Keratinocyte (primary cell): ENCODE measurements at regions not wholly inside any gene's neighbourhood (a gene's known extent, or its start where the extent isn't known, plus 50 kb on each side); places are given as distances from the start of the nearest gene placed in this dataset.

Experiments
- DNase-seq: peaks from one replicate; pipeline ENCODE4 v3.0.0-alpha.2; 2011; ENCODE audit warnings: low read depth, missing footprints, low spot score
- FAIRE-seq: peaks from 2 replicates; lab custom pipeline; 2011; peaks lifted over from hg19 to GRCh38; lab: Jason Lieb, UNC
- H2AFZ ChIP-seq: 2 replicates; pipeline ENCODE4 v1.6.0; 2012; ENCODE audit warnings: low read length, control low read depth, inconsistent platforms; ENCODE audit not compliant: control insufficient read depth
- H3K27ac ChIP-seq: 2 replicates; pipeline ENCODE4 v1.5.1; 2011; ENCODE audit warnings: low read length; ENCODE audit not compliant: control insufficient read depth, insufficient read depth
- H3K27me3 ChIP-seq: 3 replicates; pipeline ENCODE4 v1.6.0; 2011; ENCODE audit warnings: low read length; ENCODE audit not compliant: control insufficient read depth, insufficient read depth; ENCODE audit errors: extremely low read depth
- H3K36me3 ChIP-seq, 2 experiments: 2 replicates in 1 of 2; 3 replicates in 1 of 2; pipeline ENCODE4 v1.5.1; 2011; ENCODE audit warnings: low read length in 2 of 2, mild to moderate bottlenecking in 1 of 2; ENCODE audit not compliant: control insufficient read depth in 2 of 2, insufficient read depth in 2 of 2; ENCODE audit errors: extremely low read depth in 1 of 2
- H3K4me1 ChIP-seq: 3 replicates; pipeline ENCODE4 v1.5.1; 2011; ENCODE audit warnings: low read length; ENCODE audit not compliant: control insufficient read depth, insufficient read depth; ENCODE audit errors: extremely low read depth
- H3K4me2 ChIP-seq: 3 replicates; pipeline ENCODE4 v1.6.0; 2011; ENCODE audit warnings: low read depth, low read length; ENCODE audit not compliant: control insufficient read depth, insufficient read depth; ENCODE audit errors: extremely low read depth
- H3K4me3 ChIP-seq, 3 experiments: fragments of 200-600 bp in 1 of 3; sonication (generic) in 1 of 3; 2 replicates in 2 of 3; 3 replicates in 1 of 3; pipeline ENCODE4 v1.5.1; 2011 to 2016; ENCODE audit warnings: low read length in 3 of 3, mild to moderate bottlenecking in 3 of 3, control low read depth in 2 of 3, inconsistent platforms in 1 of 3, low read depth in 1 of 3, mixed read lengths in 1 of 3, mixed run types in 1 of 3, moderate library complexity in 1 of 3; ENCODE audit not compliant: control insufficient read depth in 2 of 3, insufficient read depth in 2 of 3; ENCODE audit errors: extremely low read depth in 1 of 3
- H3K79me2 ChIP-seq: 2 replicates; pipeline ENCODE4 v1.6.0; 2012; ENCODE audit warnings: low read length; ENCODE audit not compliant: control insufficient read depth, insufficient read depth
- H3K9ac ChIP-seq: 3 replicates; pipeline ENCODE4 v1.6.0; 2011; ENCODE audit warnings: low read length; ENCODE audit not compliant: control insufficient read depth, insufficient read depth; ENCODE audit errors: extremely low read depth
- H3K9me1 ChIP-seq: 3 replicates; pipeline ENCODE4 v1.6.0; 2011; ENCODE audit warnings: low read length; ENCODE audit not compliant: control insufficient read depth, insufficient read depth; ENCODE audit errors: extremely low read depth
- H3K9me3 ChIP-seq: 2 replicates; pipeline ENCODE4 v1.5.1; 2012; ENCODE audit warnings: low read depth, low read length; ENCODE audit not compliant: control insufficient read depth
- H4K20me1 ChIP-seq: 3 replicates; pipeline ENCODE4 v1.6.0; 2011; ENCODE audit warnings: low read length; ENCODE audit not compliant: control insufficient read depth, insufficient read depth; ENCODE audit errors: extremely low read depth
- EZH2 ChIP-seq: IDR thresholded peaks from one replicate; pipeline ENCODE4 v1.6.1; 2012; ENCODE audit warnings: inconsistent platforms, mild to moderate bottlenecking, low read length, moderate library complexity
- dilution Hi-C: fragments of 300-500 bp; cut with MboI; formaldehyde crosslinking; loops from one replicate; pipeline ENCODE4 v1.7.0; 2020; ENCODE audit warnings: low sequenced_read_pairs; ENCODE audit not compliant: extremely low pct_ligation_motif_present
- TF ChIP-seq, protein P1 (sequence below), 3 experiments: IDR thresholded peaks in 1 of 3; conservative IDR thresholded peaks in 1 of 3; optimal IDR thresholded peaks in 1 of 3; 2 replicates in 2 of 3; 3 replicates in 1 of 3; pipeline versions ENCODE3 to v1.5.1; 2011; ENCODE audit warnings: low read length in 3 of 3, mild to moderate bottlenecking in 3 of 3, moderate library complexity in 2 of 3, control low read depth in 1 of 3, inconsistent platforms in 1 of 3; ENCODE audit not compliant: insufficient read depth in 2 of 3; ENCODE audit errors: extremely low read depth in 1 of 3

DNA sequence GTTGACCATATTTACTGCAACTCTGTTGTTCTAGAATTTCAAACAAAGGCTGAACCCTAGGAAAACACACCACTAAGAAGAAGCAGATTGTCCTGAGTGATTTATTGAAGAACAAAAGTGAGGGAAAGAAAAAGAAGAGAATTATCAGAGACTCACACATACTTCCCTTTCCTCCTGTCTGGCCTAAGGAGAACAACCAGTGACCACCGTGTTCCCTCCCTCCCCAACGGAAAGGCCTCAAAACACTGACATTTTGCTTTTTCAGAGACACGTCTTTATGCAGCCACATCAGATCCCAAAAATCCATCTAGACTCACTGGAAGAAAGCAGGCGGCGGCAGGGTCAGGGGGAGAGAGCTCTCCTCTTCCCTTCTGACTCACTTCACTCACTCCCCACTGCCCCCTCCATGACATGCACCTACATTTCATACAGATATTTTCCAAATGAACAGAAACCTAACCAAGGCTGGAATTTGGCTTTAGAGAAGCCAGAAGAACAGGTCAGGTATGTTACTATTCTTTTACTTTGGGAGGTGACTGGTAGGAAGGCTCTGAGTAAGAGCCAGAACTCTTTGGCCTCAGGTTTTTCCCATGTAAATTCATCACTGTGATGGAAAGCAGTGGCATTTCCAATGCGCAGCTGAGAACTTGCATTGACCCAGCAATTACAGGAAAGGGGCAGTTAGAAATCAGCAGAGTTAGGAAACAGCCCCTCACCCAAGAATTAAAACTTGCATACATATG, 169.9 kb downstream of the BCL11A start:
- no peak for DNase-seq
- Histone ChIP-seq H3K4me2 (peak overlapping the region; percentile 30), H3K4me3 (no peak overlapping the region), H4K20me1 (no peaks in the 10 kb centered on the region), H3K79me2 (no peaks in the 10 kb centered on the region), H3K4me1 (peaks cover 4% of the 10 kb centered on the region), H3K36me3 (no peaks in the 10 kb centered on the region), H3K27me3 (no peaks in the 10 kb centered on the region), H3K9me3 (no peaks in the 10 kb centered on the region), H3K9ac (no peak overlapping the region), H3K27ac (no peak overlapping the region), H3K9me1 (no peaks in the 10 kb centered on the region), H2AFZ (peak overlapping the region; percentile 16)
- TF ChIP-seq, protein P1, sequence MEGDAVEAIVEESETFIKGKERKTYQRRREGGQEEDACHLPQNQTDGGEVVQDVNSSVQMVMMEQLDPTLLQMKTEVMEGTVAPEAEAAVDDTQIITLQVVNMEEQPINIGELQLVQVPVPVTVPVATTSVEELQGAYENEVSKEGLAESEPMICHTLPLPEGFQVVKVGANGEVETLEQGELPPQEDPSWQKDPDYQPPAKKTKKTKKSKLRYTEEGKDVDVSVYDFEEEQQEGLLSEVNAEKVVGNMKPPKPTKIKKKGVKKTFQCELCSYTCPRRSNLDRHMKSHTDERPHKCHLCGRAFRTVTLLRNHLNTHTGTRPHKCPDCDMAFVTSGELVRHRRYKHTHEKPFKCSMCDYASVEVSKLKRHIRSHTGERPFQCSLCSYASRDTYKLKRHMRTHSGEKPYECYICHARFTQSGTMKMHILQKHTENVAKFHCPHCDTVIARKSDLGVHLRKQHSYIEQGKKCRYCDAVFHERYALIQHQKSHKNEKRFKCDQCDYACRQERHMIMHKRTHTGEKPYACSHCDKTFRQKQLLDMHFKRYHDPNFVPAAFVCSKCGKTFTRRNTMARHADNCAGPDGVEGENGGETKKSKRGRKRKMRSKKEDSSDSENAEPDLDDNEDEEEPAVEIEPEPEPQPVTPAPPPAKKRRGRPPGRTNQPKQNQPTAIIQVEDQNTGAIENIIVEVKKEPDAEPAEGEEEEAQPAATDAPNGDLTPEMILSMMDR (optimal IDR thresholded peaks at IDR 0.05 in 1 of 3, IDR thresholded peaks at IDR 0.05 in 1 of 3, conservative IDR thresholded peaks at IDR 0.05 in 1 of 3; ENCODE audit: extremely low read depth in 1 of 3, insufficient read depth in 2 of 3, low read length in 3 of 3) = no peak
- no peak for TF ChIP-seq EZH2
- dilution Hi-C loops = no loop called here
- FAIRE-seq = no peak

DNA sequence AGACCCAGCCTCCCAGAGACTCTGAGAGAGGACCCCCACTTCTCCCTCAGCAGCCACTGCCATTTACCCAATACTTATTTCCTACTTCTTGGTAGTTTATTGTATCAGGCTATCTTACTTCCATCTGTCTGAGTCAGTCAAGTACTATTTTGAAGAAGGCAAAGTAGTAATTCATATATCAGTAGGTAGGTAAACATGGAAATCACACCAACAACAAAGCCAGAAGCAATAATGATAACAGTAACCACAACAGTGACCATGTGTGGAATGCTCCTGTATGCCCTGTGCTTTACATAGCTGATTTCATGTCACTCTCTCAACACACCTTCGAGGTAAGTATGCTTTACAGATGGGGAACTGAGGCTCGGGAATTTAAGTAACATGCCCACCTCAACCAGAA, 173.0 kb downstream of the BCL11A start:
- Histone ChIP-seq H3K4me3 (no peak overlapping the region), H3K4me1 (peaks cover 4% of the 10 kb centered on the region), H3K79me2 (no peaks in the 10 kb centered on the region), H2AFZ (no peak overlapping the region), H3K27me3 (no peaks in the 10 kb centered on the region), H3K9me1 (no peaks in the 10 kb centered on the region), H3K9ac (no peak overlapping the region), H3K36me3 (no peaks in the 10 kb centered on the region), H4K20me1 (no peaks in the 10 kb centered on the region), H3K9me3 (no peaks in the 10 kb centered on the region), H3K4me2 (no peak overlapping the region), H3K27ac (no peak overlapping the region)
- dilution Hi-C loops = no loop called here
- DNase-seq (no peak), FAIRE-seq (no peak)
- TF ChIP-seq, protein P1 (optimal IDR thresholded peaks at IDR 0.05 in 1 of 3, IDR thresholded peaks at IDR 0.05 in 1 of 3, conservative IDR thresholded peaks at IDR 0.05 in 1 of 3; ENCODE audit: extremely low read depth in 1 of 3, insufficient read depth in 2 of 3, low read length in 3 of 3) = no peak
- TF ChIP-seq EZH2 = no peak
